ENCODE measurements at regions not wholly inside any gene's neighbourhood (a gene's known extent, or its start where the extent isn't known, plus 50 kb on each side); places are given as distances from the start of the nearest gene placed in this dataset.
"Not testable (repeated sequence)": the region's sequence is repeated elsewhere in the genome, so short reads cannot be mapped to it uniquely, and the experiment has no call there.

GRCh38 chr6:19336579-19336978, 500.6 kb upstream of the ID4 start:
- no peak for DNase-seq

GRCh38 chr6:19337101-19337500, 500.1 kb upstream of the ID4 start:
- no peak for DNase-seq

GRCh38 chr6:19342616-19343015, 494.6 kb upstream of the ID4 start:
- DNase-seq = no peak

GRCh38 chr6:19349429-19349828, 487.7 kb upstream of the ID4 start:
- DNase-seq = no peak

- peak; percentile 55 for DNase-seq
Measured at GRCh38 chr6:19354181-19354580, 483.0 kb upstream of the ID4 start.

- DNase-seq = no peak
Measured at GRCh38 chr6:19356692-19357091, 480.5 kb upstream of the ID4 start.

- DNase-seq = no peak
Measured at GRCh38 chr6:19362396-19362795, 474.8 kb upstream of the ID4 start.

- no peak for DNase-seq
Measured at GRCh38 chr6:19368511-19368910, 468.7 kb upstream of the ID4 start.

GRCh38 chr6:19369785-19370184, 467.4 kb upstream of the ID4 start:
- DNase-seq = no peak

GRCh38 chr6:19370831-19371230, 466.3 kb upstream of the ID4 start:
- no peak for DNase-seq

GRCh38 chr6:19375613-19376012, 461.6 kb upstream of the ID4 start:
- no peak for DNase-seq

- no peak for DNase-seq
Measured at GRCh38 chr6:19377722-19378121, 459.4 kb upstream of the ID4 start.

GRCh38 chr6:19380293-19380692, 456.9 kb upstream of the ID4 start:
- no peak for DNase-seq

- no peak for DNase-seq
Measured at GRCh38 chr6:19382676-19383075, 454.5 kb upstream of the ID4 start.

- DNase-seq = no peak
Measured at GRCh38 chr6:19391926-19392325, 445.2 kb upstream of the ID4 start.

- no peak for DNase-seq
Measured at GRCh38 chr6:19394051-19394450, 443.1 kb upstream of the ID4 start.

- no peak for DNase-seq
Measured at GRCh38 chr6:19394687-19395086, 442.5 kb upstream of the ID4 start.

GRCh38 chr6:19395316-19395715, 441.9 kb upstream of the ID4 start:
- DNase-seq = no peak

GRCh38 chr6:19399406-19399805, 437.8 kb upstream of the ID4 start:
- no peak for DNase-seq

- DNase-seq = not testable (repeated sequence)
Measured at GRCh38 chr6:19404884-19405283, 432.3 kb upstream of the ID4 start.

GRCh38 chr6:19408331-19408730, 428.8 kb upstream of the ID4 start:
- DNase-seq = no peak

GRCh38 chr6:19410481-19410880, 426.7 kb upstream of the ID4 start:
- no peak for DNase-seq

GRCh38 chr6:19413323-19413722, 423.8 kb upstream of the ID4 start:
- no peak for DNase-seq

GRCh38 chr6:19415605-19416326, 421.4 kb upstream of the ID4 start:
- DNase-seq = no peak

GRCh38 chr6:19416811-19417210, 420.4 kb upstream of the ID4 start:
- DNase-seq = no peak

All from NCI-H1436 treated with DMSO at 0.1 percent for 48 hours (cell line).